ENCODE measurements at regions not wholly inside any gene's neighbourhood (a gene's known extent, or its start where the extent isn't known, plus 50 kb on each side); places are given as distances from the start of the nearest gene placed in this dataset.
"Not testable (repeated sequence)": the region's sequence is repeated elsewhere in the genome, so short reads cannot be mapped to it uniquely, and the experiment has no call there.

- no peaks in the 10 kb centered on the region for H3K27me3 ChIP-seq (ENCODE audit: control insufficient read depth in 1 of 2, insufficient read depth in 2 of 2, low read length in 2 of 2)
- H3K4me1 ChIP-seq (ENCODE audit: insufficient read depth, low read length): peaks cover 21% of the 10 kb centered on the region
- no peaks in the 10 kb centered on the region for H3K9me3 ChIP-seq (ENCODE audit: low read length)
- no peak overlapping the region for H3K27ac ChIP-seq (ENCODE audit: low read depth, low read length)
- H3K36me3 ChIP-seq (ENCODE audit: insufficient read depth, low read length): no peaks in the 10 kb centered on the region
- H3K9ac ChIP-seq (ENCODE audit: low read length): no peak overlapping the region
- no peak overlapping the region for H3K4me3 ChIP-seq (ENCODE audit: low read depth in 1 of 2, low read length in 2 of 2)
Measured at GRCh38 chr4:75235359-75235951, 278.7 kb downstream of the RCHY1 start.

- no peaks in the 10 kb centered on the region for H3K27me3 ChIP-seq (ENCODE audit: control insufficient read depth in 1 of 2, insufficient read depth in 2 of 2, low read length in 2 of 2)
- H3K4me1 ChIP-seq (ENCODE audit: insufficient read depth, low read length): peaks cover 35% of the 10 kb centered on the region
- no peak overlapping the region for H3K4me3 ChIP-seq (ENCODE audit: low read depth in 1 of 2, low read length in 2 of 2)
- H3K36me3 ChIP-seq (ENCODE audit: insufficient read depth, low read length): no peaks in the 10 kb centered on the region
- no peaks in the 10 kb centered on the region for H3K9me3 ChIP-seq (ENCODE audit: low read length)
- no peak overlapping the region for H3K9ac ChIP-seq (ENCODE audit: low read length)
- H3K27ac ChIP-seq (ENCODE audit: low read depth, low read length): no peak overlapping the region
Measured at GRCh38 chr4:75232546-75232945, 281.7 kb downstream of the RCHY1 start.

DNA sequence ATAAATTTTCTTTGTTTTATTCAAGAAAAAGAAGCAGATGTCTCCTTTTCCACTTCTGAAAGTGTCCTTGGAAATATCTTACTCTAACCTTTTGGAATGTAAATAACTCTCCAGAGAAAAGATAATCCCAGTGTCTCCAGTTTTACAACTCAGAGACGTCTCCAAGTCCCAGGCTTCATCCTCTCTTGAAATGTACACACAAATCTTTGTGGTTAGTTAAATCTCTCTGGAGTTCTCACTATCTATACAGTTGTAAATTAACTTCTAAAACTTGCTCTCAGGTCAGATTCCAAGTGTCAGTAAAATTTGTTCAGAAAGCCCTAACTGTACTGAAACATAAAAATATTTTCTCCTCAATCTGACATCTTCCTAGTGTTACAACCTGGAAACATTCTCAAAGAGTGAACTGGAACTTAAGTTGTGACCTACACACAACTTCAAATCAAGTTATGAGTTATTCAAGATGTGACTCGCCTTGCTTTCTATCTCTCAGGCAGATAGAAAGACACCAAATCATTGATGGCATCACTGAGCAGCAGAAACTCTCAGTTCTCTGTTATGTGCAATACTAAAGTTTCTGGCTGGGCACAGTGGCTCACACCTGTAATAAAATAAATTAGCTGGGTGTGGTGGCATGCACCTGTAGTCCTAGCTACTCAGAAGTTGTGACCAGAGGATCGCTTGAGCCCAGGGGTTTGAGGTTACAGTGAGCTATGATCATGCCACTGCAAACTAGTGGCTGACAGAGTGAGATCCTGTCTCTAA, 284.2 kb downstream of the RCHY1 start:
- Histone ChIP-seq H3K36me3 (ENCODE audit: insufficient read depth, low read length) (no peaks in the 10 kb centered on the region), H3K27me3 (ENCODE audit: control insufficient read depth in 1 of 2, insufficient read depth in 2 of 2, low read length in 2 of 2) (no peaks in the 10 kb centered on the region), H3K9ac (ENCODE audit: low read length) (no peak overlapping the region), H3K4me3 (ENCODE audit: low read depth in 1 of 2, low read length in 2 of 2) (no peak overlapping the region), H3K4me1 (ENCODE audit: insufficient read depth, low read length) (peaks cover 35% of the 10 kb centered on the region), H3K27ac (ENCODE audit: low read depth, low read length) (no peak overlapping the region), H3K9me3 (ENCODE audit: low read length) (no peaks in the 10 kb centered on the region)

DNA sequence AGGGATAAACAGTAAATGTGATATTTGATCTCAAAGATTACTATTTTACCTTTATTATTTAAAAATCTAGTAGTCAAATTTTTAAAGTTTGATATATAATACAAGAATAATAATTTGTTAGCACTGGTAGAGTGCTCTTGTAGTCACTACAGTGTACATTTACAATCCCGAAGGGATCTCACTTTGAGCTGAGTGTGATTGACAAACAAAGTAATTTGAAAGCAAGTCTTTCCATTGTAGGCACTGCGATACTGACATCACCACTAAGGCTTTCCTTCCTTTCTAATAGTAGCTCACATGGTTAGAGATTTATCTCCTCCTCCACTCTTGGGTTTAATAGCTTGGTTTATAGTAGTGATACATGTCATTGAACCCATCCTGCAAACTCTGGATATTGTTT, 280.6 kb downstream of the PARM1 start:
- H3K27ac ChIP-seq (ENCODE audit: low read depth, low read length): no peak overlapping the region
- H3K4me1 ChIP-seq (ENCODE audit: insufficient read depth, low read length): no peaks in the 10 kb centered on the region
- no peaks in the 10 kb centered on the region for H3K27me3 ChIP-seq (ENCODE audit: control insufficient read depth in 1 of 2, insufficient read depth in 2 of 2, low read length in 2 of 2)
- H3K36me3 ChIP-seq (ENCODE audit: insufficient read depth, low read length): no peaks in the 10 kb centered on the region
- H3K9ac ChIP-seq (ENCODE audit: low read length): no peak overlapping the region
- no peak overlapping the region for H3K4me3 ChIP-seq (ENCODE audit: low read depth in 1 of 2, low read length in 2 of 2)
- no peaks in the 10 kb centered on the region for H3K9me3 ChIP-seq (ENCODE audit: low read length)

- Histone ChIP-seq H3K36me3 (ENCODE audit: insufficient read depth, low read length) (no peaks in the 10 kb centered on the region), H3K4me3 (ENCODE audit: low read depth in 1 of 2, low read length in 2 of 2) (no peak overlapping the region), H3K9me3 (ENCODE audit: low read length) (no peaks in the 10 kb centered on the region), H3K27me3 (ENCODE audit: control insufficient read depth in 1 of 2, insufficient read depth in 2 of 2, low read length in 2 of 2) (no peaks in the 10 kb centered on the region), H3K4me1 (ENCODE audit: insufficient read depth, low read length) (no peaks in the 10 kb centered on the region), H3K27ac (ENCODE audit: low read depth, low read length) (no peak overlapping the region), H3K9ac (ENCODE audit: low read length) (no peak overlapping the region)
Measured at GRCh38 chr4:75211422-75211821, 278.5 kb downstream of the PARM1 start.

- no peak overlapping the region for H3K9ac ChIP-seq (ENCODE audit: low read length)
- no peaks in the 10 kb centered on the region for H3K4me1 ChIP-seq (ENCODE audit: insufficient read depth, low read length)
- H3K4me3 ChIP-seq (ENCODE audit: low read depth in 1 of 2, low read length in 2 of 2): no peak overlapping the region
- no peak overlapping the region for H3K27ac ChIP-seq (ENCODE audit: low read depth, low read length)
- H3K36me3 ChIP-seq (ENCODE audit: insufficient read depth, low read length): no peaks in the 10 kb centered on the region
- H3K9me3 ChIP-seq (ENCODE audit: low read length): no peaks in the 10 kb centered on the region
- H3K27me3 ChIP-seq (ENCODE audit: control insufficient read depth in 1 of 2, insufficient read depth in 2 of 2, low read length in 2 of 2): no peaks in the 10 kb centered on the region
Measured at GRCh38 chr4:75207902-75208301, 275.0 kb downstream of the PARM1 start.

DNA sequence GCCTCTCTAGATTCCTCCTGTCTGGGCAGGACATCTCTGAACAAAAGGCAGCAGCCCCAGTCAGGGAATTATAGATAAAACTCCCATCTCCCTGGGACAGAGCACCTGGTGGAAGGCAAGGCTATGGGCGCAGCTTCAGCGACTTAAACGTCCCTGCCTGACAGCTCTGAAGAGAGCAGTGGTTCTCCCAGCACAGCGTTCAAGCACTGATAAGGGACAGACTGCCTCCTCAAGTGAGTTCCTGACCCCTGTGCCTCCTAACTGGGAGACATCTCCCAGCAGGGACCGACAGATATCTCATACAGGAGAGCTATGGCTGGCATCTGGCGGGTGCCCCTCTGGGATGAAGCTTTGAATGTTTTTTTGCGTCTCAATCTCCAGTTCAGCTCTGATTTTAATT, 262.2 kb downstream of the PARM1 start:
- H3K9me3 ChIP-seq (ENCODE audit: low read length): no peaks in the 10 kb centered on the region
- no peak overlapping the region for H3K27ac ChIP-seq (ENCODE audit: low read depth, low read length)
- no peaks in the 10 kb centered on the region for H3K36me3 ChIP-seq (ENCODE audit: insufficient read depth, low read length)
- no peaks in the 10 kb centered on the region for H3K27me3 ChIP-seq (ENCODE audit: control insufficient read depth in 1 of 2, insufficient read depth in 2 of 2, low read length in 2 of 2)
- no peak overlapping the region for H3K9ac ChIP-seq (ENCODE audit: low read length)
- H3K4me3 ChIP-seq (ENCODE audit: low read depth in 1 of 2, low read length in 2 of 2): no peak overlapping the region
- no peaks in the 10 kb centered on the region for H3K4me1 ChIP-seq (ENCODE audit: insufficient read depth, low read length)

GRCh38 chr4:75194180-75194579, 261.3 kb downstream of the PARM1 start:
- no peak overlapping the region for H3K27ac ChIP-seq (ENCODE audit: low read depth, low read length)
- no peak overlapping the region for H3K4me3 ChIP-seq (ENCODE audit: low read depth in 1 of 2, low read length in 2 of 2)
- H3K4me1 ChIP-seq (ENCODE audit: insufficient read depth, low read length): peaks cover 4% of the 10 kb centered on the region
- no peaks in the 10 kb centered on the region for H3K36me3 ChIP-seq (ENCODE audit: insufficient read depth, low read length)
- no peak overlapping the region for H3K9ac ChIP-seq (ENCODE audit: low read length)
- no peaks in the 10 kb centered on the region for H3K9me3 ChIP-seq (ENCODE audit: low read length)
- H3K27me3 ChIP-seq (ENCODE audit: control insufficient read depth in 1 of 2, insufficient read depth in 2 of 2, low read length in 2 of 2): no peaks in the 10 kb centered on the region

- H3K36me3 ChIP-seq (ENCODE audit: insufficient read depth, low read length); H3K27me3 ChIP-seq (ENCODE audit: control insufficient read depth in 1 of 2, insufficient read depth in 2 of 2, low read length in 2 of 2); H3K4me3 ChIP-seq (ENCODE audit: low read depth in 1 of 2, low read length in 2 of 2); H3K9me3 ChIP-seq (ENCODE audit: low read length); H3K27ac ChIP-seq (ENCODE audit: low read depth, low read length); H3K9ac ChIP-seq (ENCODE audit: low read length); H3K4me1 ChIP-seq (ENCODE audit: insufficient read depth, low read length): not testable (repeated sequence)
Measured at GRCh38 chr4:75192182-75192581, 259.3 kb downstream of the PARM1 start.

- H3K27me3 ChIP-seq (ENCODE audit: control insufficient read depth in 1 of 2, insufficient read depth in 2 of 2, low read length in 2 of 2): no peaks in the 10 kb centered on the region
- no peak overlapping the region for H3K9ac ChIP-seq (ENCODE audit: low read length)
- H3K4me1 ChIP-seq (ENCODE audit: insufficient read depth, low read length): peaks cover 4% of the 10 kb centered on the region
- peak overlapping the region; percentile 22 for H3K27ac ChIP-seq (ENCODE audit: low read depth, low read length)
- H3K9me3 ChIP-seq (ENCODE audit: low read length): no peaks in the 10 kb centered on the region
- no peak overlapping the region for H3K4me3 ChIP-seq (ENCODE audit: low read depth in 1 of 2, low read length in 2 of 2)
- H3K36me3 ChIP-seq (ENCODE audit: insufficient read depth, low read length): no peaks in the 10 kb centered on the region
Measured at GRCh38 chr4:75189711-75190335, 256.9 kb downstream of the PARM1 start.

- Histone ChIP-seq H3K9me3 (ENCODE audit: low read length) (no peaks in the 10 kb centered on the region), H3K27ac (ENCODE audit: low read depth, low read length) (no peak overlapping the region), H3K4me1 (ENCODE audit: insufficient read depth, low read length) (no peaks in the 10 kb centered on the region), H3K4me3 (ENCODE audit: low read depth in 1 of 2, low read length in 2 of 2) (no peak overlapping the region), H3K36me3 (ENCODE audit: insufficient read depth, low read length) (no peaks in the 10 kb centered on the region), H3K27me3 (ENCODE audit: control insufficient read depth in 1 of 2, insufficient read depth in 2 of 2, low read length in 2 of 2) (no peaks in the 10 kb centered on the region), H3K9ac (ENCODE audit: low read length) (no peak overlapping the region)
Measured at GRCh38 chr4:75180790-75181776, 248.2 kb downstream of the PARM1 start.

All from muscle layer of colon (tissue), 2 donors.